WI38 (cell line): ENCODE measurements at regions not wholly inside any gene's neighbourhood (a gene's known extent, or its start where the extent isn't known, plus 50 kb on each side); places are given as distances from the start of the nearest gene placed in this dataset.

ENCODE experiments used
- H3K4me3 ChIP-seq: 2 replicates; pipeline ENCODE4 v1.5.1; 2011; ENCODE audit warnings: low read depth, mild to moderate bottlenecking, control low read depth, low read length
- TF ChIP-seq, protein P1 (sequence below): IDR thresholded peaks from 2 replicates; pipeline ENCODE4 v1.5.1; 2012; ENCODE audit warnings: low read depth, mild to moderate bottlenecking, control low read depth, low read length

DNA sequence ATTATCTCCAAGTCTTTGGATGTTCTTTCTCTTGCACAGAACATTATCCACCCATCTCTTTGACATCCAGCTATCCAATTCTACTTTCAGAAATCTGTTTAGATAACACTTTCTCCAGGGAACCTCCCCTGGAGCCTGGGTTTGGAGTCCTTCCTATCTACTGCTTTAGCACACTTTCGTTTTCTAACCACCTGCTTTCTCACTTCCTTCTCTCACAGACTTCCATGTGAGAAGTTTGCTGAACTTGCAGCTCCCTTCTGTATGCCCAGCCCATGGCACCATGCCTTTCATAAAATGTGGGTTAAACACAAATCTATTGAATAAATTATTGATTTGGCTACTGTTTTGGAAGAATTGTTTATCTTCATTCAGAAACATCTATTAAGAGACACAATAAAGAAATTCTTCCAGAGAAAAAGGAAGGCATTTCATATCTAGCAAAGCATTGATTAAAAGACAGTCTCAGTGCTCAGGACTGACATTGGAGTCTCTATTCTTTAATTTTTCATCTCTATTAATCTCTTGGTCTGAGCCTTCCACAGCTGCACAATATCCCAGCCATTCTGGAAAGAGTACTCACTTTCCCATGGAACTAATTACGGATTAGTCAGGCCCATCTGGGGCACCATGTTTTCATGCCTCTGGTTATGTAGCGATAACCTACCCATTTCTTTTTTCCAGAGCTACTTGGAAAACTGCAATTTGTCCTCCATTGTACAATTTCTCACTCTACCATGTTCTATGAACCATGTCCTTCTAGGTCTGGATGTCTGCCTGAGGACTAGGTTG is 1077.3 kb downstream of the SORCS3 start:
- TF ChIP-seq, protein P1, sequence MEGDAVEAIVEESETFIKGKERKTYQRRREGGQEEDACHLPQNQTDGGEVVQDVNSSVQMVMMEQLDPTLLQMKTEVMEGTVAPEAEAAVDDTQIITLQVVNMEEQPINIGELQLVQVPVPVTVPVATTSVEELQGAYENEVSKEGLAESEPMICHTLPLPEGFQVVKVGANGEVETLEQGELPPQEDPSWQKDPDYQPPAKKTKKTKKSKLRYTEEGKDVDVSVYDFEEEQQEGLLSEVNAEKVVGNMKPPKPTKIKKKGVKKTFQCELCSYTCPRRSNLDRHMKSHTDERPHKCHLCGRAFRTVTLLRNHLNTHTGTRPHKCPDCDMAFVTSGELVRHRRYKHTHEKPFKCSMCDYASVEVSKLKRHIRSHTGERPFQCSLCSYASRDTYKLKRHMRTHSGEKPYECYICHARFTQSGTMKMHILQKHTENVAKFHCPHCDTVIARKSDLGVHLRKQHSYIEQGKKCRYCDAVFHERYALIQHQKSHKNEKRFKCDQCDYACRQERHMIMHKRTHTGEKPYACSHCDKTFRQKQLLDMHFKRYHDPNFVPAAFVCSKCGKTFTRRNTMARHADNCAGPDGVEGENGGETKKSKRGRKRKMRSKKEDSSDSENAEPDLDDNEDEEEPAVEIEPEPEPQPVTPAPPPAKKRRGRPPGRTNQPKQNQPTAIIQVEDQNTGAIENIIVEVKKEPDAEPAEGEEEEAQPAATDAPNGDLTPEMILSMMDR = no peak
- no peak overlapping the region for H3K4me3 ChIP-seq

DNA sequence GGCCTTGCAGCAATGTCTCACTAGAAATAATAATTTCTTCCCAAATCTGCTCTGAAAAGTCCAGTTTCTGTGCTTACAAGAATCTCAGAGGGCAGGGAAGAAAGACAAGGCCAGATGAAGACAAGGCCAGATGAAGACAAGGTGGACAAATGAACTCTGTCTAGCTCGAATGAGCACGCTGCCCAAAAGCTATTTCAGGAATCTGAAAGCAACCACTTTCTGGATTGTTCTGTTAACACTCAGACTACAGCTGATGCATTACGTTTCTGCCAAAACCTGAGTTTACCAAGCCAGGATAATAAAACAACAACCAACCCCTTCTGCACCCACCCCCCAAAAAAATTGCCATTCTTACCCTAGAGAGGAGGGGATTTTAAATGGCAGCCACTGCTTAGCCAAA is 1073.6 kb downstream of the SORCS3 start:
- no peak overlapping the region for H3K4me3 ChIP-seq
- TF ChIP-seq, protein P1 = no peak

DNA sequence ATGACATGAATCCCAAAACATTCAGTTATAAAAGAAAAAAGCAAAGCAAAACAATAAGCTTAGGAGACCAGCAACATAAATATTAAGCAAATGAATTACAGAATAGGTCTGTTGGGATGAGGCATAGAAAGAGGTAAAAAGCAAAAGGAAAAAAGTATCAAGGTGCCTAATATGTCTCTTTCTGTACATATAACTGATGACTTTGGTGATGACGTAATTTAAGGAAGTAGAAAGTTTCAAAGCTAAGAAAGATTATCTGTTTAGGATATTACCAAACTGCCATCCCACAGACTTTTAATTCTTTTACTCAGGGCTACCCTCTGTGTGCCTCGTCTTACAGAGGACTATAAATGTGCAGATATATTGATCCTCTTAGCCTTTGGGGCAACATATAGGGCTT is 1066.5 kb downstream of the SORCS3 start:
- H3K4me3 ChIP-seq = no peak overlapping the region
- TF ChIP-seq, protein P1 = no peak

DNA sequence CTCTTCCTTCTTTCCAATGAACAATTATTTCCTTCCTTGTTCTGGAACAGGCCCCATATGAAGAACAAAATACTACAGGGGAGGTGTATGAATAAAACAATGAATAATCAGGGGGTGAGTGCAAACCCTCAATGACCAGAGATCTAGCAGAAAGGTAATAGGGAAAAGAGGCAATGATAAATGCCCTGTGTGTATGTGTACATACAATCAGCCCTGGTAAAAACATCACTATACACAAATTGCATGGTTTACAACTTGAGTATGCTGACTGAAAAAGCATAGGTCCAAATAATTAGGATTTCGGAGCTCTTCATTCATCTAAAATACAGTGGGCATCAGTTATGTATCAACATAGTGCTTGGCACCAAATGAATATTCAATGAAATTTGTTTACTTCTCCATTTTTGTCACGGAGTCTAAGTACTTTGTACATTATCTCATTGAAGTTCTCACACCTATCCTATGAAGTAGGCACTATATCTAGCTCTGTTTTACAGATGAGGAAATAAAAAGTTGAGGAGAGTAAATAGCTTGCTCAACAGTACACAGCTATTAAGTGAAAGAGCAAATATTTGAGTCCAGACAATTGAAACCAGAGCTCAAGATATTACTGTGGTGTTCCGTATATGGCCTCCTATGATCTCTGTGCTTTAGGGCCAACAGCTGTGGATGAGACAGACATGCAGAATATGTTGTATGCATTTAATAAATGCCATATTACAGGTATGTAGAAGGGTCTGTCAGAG is 1065.4 kb downstream of the SORCS3 start:
- TF ChIP-seq, protein P1 = no peak
- no peak overlapping the region for H3K4me3 ChIP-seq

DNA sequence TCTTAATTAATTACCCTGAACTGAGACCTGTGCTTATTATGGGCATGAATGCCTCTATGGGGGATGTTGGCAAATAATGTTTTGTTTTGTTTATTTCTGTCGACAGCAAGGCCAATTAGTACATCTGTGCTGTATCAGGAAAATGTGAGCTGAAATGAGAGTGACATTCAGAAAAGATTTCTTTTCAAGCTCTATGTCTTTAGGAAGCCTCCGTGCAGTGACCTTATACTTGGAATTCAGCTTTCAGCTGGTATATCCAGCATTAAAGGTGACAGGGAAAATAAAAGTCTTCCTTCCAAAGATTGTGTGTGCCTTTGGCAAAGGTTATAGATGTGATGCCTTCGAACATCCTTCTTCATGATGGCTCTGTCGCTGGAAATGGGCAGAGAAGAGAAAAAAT is 1061.1 kb downstream of the SORCS3 start:
- H3K4me3 ChIP-seq = no peak overlapping the region
- TF ChIP-seq, protein P1 = no peak

DNA sequence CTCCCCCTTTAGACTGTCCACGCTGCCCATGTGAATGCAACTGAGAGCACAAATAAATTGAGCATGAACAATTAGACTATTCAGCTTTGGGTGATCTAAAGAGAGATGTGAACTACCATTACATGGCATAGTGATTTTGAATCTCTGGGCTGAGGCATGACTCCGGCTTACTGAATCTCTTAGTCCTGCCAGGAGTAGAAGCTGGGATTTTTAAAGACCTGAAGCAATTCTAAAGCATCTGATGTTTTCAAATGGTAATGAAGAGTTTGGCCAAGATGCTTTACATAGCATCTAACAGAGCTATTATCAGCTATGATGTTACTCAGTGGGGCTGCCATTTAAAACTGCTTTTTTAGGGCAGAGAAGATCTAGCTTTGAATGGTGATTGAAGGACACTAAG is 1059.1 kb downstream of the SORCS3 start:
- TF ChIP-seq, protein P1 = no peak
- H3K4me3 ChIP-seq = no peak overlapping the region

DNA sequence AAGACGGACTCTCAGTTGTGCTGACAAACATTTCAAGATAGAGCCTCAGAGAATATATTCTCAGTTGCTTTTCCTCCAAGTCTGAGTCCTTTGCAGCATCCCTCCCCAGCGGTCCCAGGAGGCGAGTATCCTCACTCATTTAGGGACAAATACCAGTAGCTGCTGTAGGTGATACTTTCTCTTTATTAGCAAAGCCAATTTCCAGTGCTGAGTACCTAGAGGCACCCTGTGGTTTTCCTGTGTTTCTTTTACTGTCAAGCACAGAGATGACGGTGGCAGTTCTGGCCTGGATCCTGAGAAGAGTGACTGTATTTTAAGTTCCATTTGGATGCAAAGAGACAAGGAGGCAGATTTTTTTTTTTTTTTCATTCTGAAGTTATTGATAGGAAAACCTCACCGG is 1058.4 kb downstream of the SORCS3 start:
- TF ChIP-seq, protein P1 = no peak
- no peak overlapping the region for H3K4me3 ChIP-seq
